Breast epithelium (tissue), 3 donors: ENCODE measurements at regions not wholly inside any gene's neighbourhood (a gene's known extent, or its start where the extent isn't known, plus 50 kb on each side); places are given as distances from the start of the nearest gene placed in this dataset.

Source experiments
- CTCF ChIP-seq, 3 donors: fragments of 450-650 bp; IDR thresholded peaks; one replicate each; pipeline ENCODE4 v1.5.1; 2016 to 2017; ENCODE audit warnings: antibody characterized with exemption in 3 of 3, mild to moderate bottlenecking in 3 of 3, moderate library complexity in 3 of 3
- POLR2A ChIP-seq: fragments of 450-650 bp; IDR thresholded peaks from one replicate; pipeline ENCODE4 v1.6.1; 2016; ENCODE audit warnings: antibody characterized with exemption, mild to moderate bottlenecking, moderate library complexity

- no peak for TF ChIP-seq POLR2A
- TF ChIP-seq CTCF (IDR thresholded peaks at IDR 0.05) = no peak
Observed at GRCh38 chr15:45868109-45868691, 233.4 kb downstream of the SQOR start.
